A549 (cell line): ENCODE measurements at regions not wholly inside any gene's neighbourhood (a gene's known extent, or its start where the extent isn't known, plus 50 kb on each side); places are given as distances from the start of the nearest gene placed in this dataset.

ENCODE experiments used
- CEBPB ChIP-seq, 2 experiments: fragments of >200 bp in 1 of 2; sonication (Bioruptor Twin) in 1 of 2; formaldehyde crosslinking in 1 of 2; IDR thresholded peaks; 2 replicates each; pipeline ENCODE4 v1.6.1; 2012 to 2016
- EP300 ChIP-seq, 2 experiments: fragments of >200 bp; sonication (Bioruptor Twin); formaldehyde crosslinking; IDR thresholded peaks; 2 replicates in 1 of 2; 3 replicates in 1 of 2; pipeline ENCODE4 v1.6.1; 2016 to 2017
- HOXA7 ChIP-seq: fragments of 250-450 bp; sonication (Bioruptor Pico); IDR thresholded peaks from 2 replicates; pipeline ENCODE4 v1.5.0; 2020; ENCODE audit warnings: mild to moderate bottlenecking, moderate library complexity
- MAZ ChIP-seq: fragments of 150-350 bp; IDR thresholded peaks from 2 replicates; pipeline ENCODE4 v1.6.1; 2014; ENCODE audit warnings: antibody characterized with exemption, low read depth, low read length, borderline replicate concordance
- MYC ChIP-seq: IDR thresholded peaks from 2 replicates; pipeline ENCODE4 v1.6.1; 2012; ENCODE audit warnings: mild to moderate bottlenecking, inconsistent platforms, low read length, improper control_type of control experiment, borderline replicate concordance
- POLR2A ChIP-seq: IDR thresholded peaks from 2 replicates; pipeline ENCODE4 v1.6.1; 2012; ENCODE audit warnings: mild to moderate bottlenecking, low read length
- RNF2 ChIP-seq: fragments of 200-600 bp; sonication (generic); IDR thresholded peaks from 2 replicates; pipeline ENCODE4 v1.6.1; 2016; ENCODE audit warnings: low read depth, mild to moderate bottlenecking, antibody characterized with exemption, moderate library complexity, borderline replicate concordance
- SMC3 ChIP-seq: fragments of >200 bp; sonication (Bioruptor Twin); formaldehyde crosslinking; IDR thresholded peaks from 3 replicates; pipeline ENCODE4 v1.6.1; 2018; ENCODE audit warnings: inconsistent platforms
- TF ChIP-seq, protein P1 (sequence below): fragments of >200 bp; sonication (Bioruptor Twin); formaldehyde crosslinking; IDR thresholded peaks from 3 replicates; pipeline ENCODE4 v1.5.1; 2016

DNA sequence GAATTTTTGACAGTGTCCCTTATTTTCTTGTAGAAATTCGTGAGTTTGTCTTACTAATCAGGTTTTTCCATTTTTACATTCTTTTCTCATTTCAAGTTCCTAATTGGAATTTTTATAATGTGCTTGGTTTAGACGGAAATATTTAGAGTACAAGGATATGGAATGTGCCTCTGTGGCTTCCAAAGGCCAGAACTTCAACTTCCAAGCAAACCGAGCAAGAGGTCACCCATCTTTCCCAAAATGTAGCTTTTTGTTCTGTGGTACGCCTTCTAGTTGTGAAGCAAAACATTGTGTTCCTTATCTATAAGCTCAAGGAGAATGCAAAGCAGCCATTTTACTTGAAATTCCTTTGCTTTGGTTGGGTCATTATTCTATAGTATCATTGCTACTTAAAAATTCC, 212.8 kb upstream of the PACRGL start:
- TF ChIP-seq, protein P1, sequence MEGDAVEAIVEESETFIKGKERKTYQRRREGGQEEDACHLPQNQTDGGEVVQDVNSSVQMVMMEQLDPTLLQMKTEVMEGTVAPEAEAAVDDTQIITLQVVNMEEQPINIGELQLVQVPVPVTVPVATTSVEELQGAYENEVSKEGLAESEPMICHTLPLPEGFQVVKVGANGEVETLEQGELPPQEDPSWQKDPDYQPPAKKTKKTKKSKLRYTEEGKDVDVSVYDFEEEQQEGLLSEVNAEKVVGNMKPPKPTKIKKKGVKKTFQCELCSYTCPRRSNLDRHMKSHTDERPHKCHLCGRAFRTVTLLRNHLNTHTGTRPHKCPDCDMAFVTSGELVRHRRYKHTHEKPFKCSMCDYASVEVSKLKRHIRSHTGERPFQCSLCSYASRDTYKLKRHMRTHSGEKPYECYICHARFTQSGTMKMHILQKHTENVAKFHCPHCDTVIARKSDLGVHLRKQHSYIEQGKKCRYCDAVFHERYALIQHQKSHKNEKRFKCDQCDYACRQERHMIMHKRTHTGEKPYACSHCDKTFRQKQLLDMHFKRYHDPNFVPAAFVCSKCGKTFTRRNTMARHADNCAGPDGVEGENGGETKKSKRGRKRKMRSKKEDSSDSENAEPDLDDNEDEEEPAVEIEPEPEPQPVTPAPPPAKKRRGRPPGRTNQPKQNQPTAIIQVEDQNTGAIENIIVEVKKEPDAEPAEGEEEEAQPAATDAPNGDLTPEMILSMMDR = no peak
- TF ChIP-seq MAZ (no peak), RNF2 (no peak), CEBPB (IDR thresholded peaks at IDR 0.05) (no peak), HOXA7 (no peak), MYC (no peak), POLR2A (no peak), SMC3 (no peak), EP300 (IDR thresholded peaks at IDR 0.05) (no peak)
